Stimulated activated naive CD8-positive, alpha-beta T cell treated with anti-CD3 and anti-CD28 coated beads, Interleukin-15, Interleukin-2, amounts not matched to agents 100 ng/mL and 50 ng/mL, for 24 hours (primary cell): ENCODE measurements at regions not wholly inside any gene's neighbourhood (a gene's known extent, or its start where the extent isn't known, plus 50 kb on each side); places are given as distances from the start of the nearest gene placed in this dataset.

Source experiments
- H3K27ac Mint-ChIP-seq: one replicate; pipeline ENCODE4 v1.8.0; 2021; ENCODE audit warnings: mild to moderate bottlenecking, mixed read lengths
- H3K27me3 Mint-ChIP-seq: one replicate; pipeline ENCODE4 v1.8.0; 2021; ENCODE audit warnings: mixed read lengths
- H3K36me3 Mint-ChIP-seq: one replicate; pipeline ENCODE4 v1.8.0; 2021; ENCODE audit warnings: low read depth, mixed read lengths
- H3K4me1 Mint-ChIP-seq: one replicate; pipeline ENCODE4 v1.8.0; 2021; ENCODE audit warnings: low read depth, mixed read lengths
- H3K4me3 Mint-ChIP-seq: one replicate; pipeline ENCODE4 v1.8.0; 2021; ENCODE audit warnings: mild to moderate bottlenecking, mixed read lengths
- H3K9me3 Mint-ChIP-seq: one replicate; pipeline ENCODE4 v1.8.0; 2021; ENCODE audit warnings: mixed read lengths

- Mint-ChIP-seq H3K36me3 (no peaks in the 10 kb centered on the region), H3K27me3 (no peaks in the 10 kb centered on the region), H3K27ac (no peak overlapping the region), H3K4me1 (no peaks in the 10 kb centered on the region), H3K9me3 (no peaks in the 10 kb centered on the region), H3K4me3 (no peak overlapping the region)
Observed at GRCh38 chr15:87080547-87080946, 1000.9 kb downstream of the AGBL1 start.
